HCT116 (cell line): ENCODE measurements at regions not wholly inside any gene's neighbourhood (a gene's known extent, or its start where the extent isn't known, plus 50 kb on each side); places are given as distances from the start of the nearest gene placed in this dataset.
"Not testable (repeated sequence)": the region's sequence is repeated elsewhere in the genome, so short reads cannot be mapped to it uniquely, and the experiment has no call there.

Experiments used
- ATAC-seq: fragments of 200-7000 bp; cut with Tn5 transposase; 2 replicates; pipeline ENCODE4 v1.9.1; 2020; ENCODE audit warnings: mild to moderate bottlenecking, moderate library complexity
- BruUV-seq: library from RNA; stranded (reverse); fragments of 400-500 nt; replicated peaks from 2 replicates; lab custom pipeline; 2021; lab: Mats Ljungman, UMichigan
- CTCF ChIA-PET: fragments of 300-600 bp; sonication (Branson Sonifier 250); formaldehyde crosslinking; loops from one replicate; lab custom pipeline; 2021; ENCODE audit warnings: antibody characterized with exemption; lab: Charles Lee
- POLR2A ChIA-PET: fragments of 300-600, 350-600 bp; sonication (Branson Sonifier 250); formaldehyde crosslinking; loops from one replicate; lab custom pipeline; 2021; ENCODE audit warnings: antibody characterized with exemption; lab: Charles Lee
- RAD21 ChIA-PET, 2 experiments: fragments of 300-600 bp; sonication (Branson Sonifier 250); formaldehyde crosslinking; loops; one replicate each; lab custom pipeline; 2023; ENCODE audit warnings: low total read pairs in 2 of 2; ENCODE audit not compliant: uncharacterized antibody in 2 of 2, unreplicated experiment in 2 of 2, low non-redundant PET in 1 of 2; lab: Charles Lee
- DNase-seq: peaks from one replicate; pipeline ENCODE4 v3.0.0-alpha.2; 2010; ENCODE audit warnings: low read depth, low spot score
- H2AFZ ChIP-seq: fragments of 200-600 bp; shearing (Covaris generic), sonication (generic); 2 replicates; pipeline ENCODE4 v1.6.1; 2017; ENCODE audit warnings: low read depth, mixed run types, mixed read lengths, antibody characterized with exemption, low read length; ENCODE audit not compliant: poor library complexity, severe bottlenecking
- H3K27ac ChIP-seq: 2 replicates; pipeline ENCODE4 v1.5.1; 2012; ENCODE audit warnings: low read depth, low read length
- H3K27me3 ChIP-seq: fragments of 200-600 bp; sonication (generic); 2 replicates; pipeline ENCODE4 v1.6.1; 2016; ENCODE audit warnings: mixed run types, low read length, mixed read lengths; ENCODE audit not compliant: insufficient read depth
- H3K36me3 ChIP-seq, 2 experiments: fragments of 200-500 bp in 1 of 2; fragments of 200-600 bp in 1 of 2; sonication (Bioruptor generic) in 1 of 2; sonication (generic) in 1 of 2; 2 replicates each; pipeline versions ENCODE4 v1.5.1 to v1.6.1; 2014 to 2016; ENCODE audit warnings: low read length in 2 of 2, inconsistent platforms in 1 of 2, mixed read lengths in 1 of 2, mixed run types in 1 of 2; ENCODE audit not compliant: insufficient read depth in 2 of 2, control insufficient read depth in 1 of 2
- H3K4me1 ChIP-seq, 2 experiments: fragments of 200-600 bp in 1 of 2; sonication (generic) in 1 of 2; 2 replicates each; pipeline versions ENCODE4 v1.5.1 to v1.6.1; 2012 to 2017; ENCODE audit warnings: low read length in 2 of 2, inconsistent platforms in 1 of 2, mild to moderate bottlenecking in 1 of 2, mixed read lengths in 1 of 2, mixed run types in 1 of 2, moderate library complexity in 1 of 2; ENCODE audit not compliant: insufficient read depth in 2 of 2, control insufficient read depth in 1 of 2
- H3K4me2 ChIP-seq: fragments of 200-600 bp; sonication (generic); 2 replicates; pipeline ENCODE4 v1.6.1; 2017; ENCODE audit warnings: mixed run types, low read length, mixed read lengths
- H3K4me3 ChIP-seq, 2 experiments: fragments of 200-600 bp in 1 of 2; sonication (generic) in 1 of 2; replicated peaks in 1 of 2; 2 replicates each; pipeline ENCODE4 v1.5.1; 2011 to 2016; ENCODE audit warnings: low read length in 2 of 2, control low read depth in 1 of 2, low read depth in 1 of 2, mild to moderate bottlenecking in 1 of 2, mixed read lengths in 1 of 2, mixed run types in 1 of 2
- H3K79me2 ChIP-seq: fragments of 200-600 bp; sonication (generic); 2 replicates; pipeline ENCODE4 v1.6.1; 2017; ENCODE audit warnings: mild to moderate bottlenecking, mixed run types, low read length, moderate library complexity, mixed read lengths; ENCODE audit not compliant: insufficient read depth
- H3K9ac ChIP-seq: fragments of 200-600 bp; sonication (generic); 2 replicates; pipeline ENCODE4 v1.6.1; 2016; ENCODE audit warnings: low read length, mixed read lengths
- H3K9me2 ChIP-seq: fragments of 200-600 bp; sonication (generic), shearing (Covaris generic); 2 replicates; pipeline ENCODE4 v1.6.1; 2017; ENCODE audit warnings: mixed run types, mild to moderate bottlenecking, moderate library complexity; ENCODE audit not compliant: insufficient read depth
- H3K9me3 ChIP-seq, 2 experiments: fragments of 200-500 bp in 1 of 2; fragments of 200-600 bp in 1 of 2; sonication (Bioruptor generic) in 1 of 2; sonication (generic) in 1 of 2; 2 replicates each; pipeline ENCODE4 v1.6.1; 2014 to 2017; ENCODE audit warnings: low read length in 2 of 2, mixed read lengths in 2 of 2, inconsistent platforms in 1 of 2, low read depth in 1 of 2, mild to moderate bottlenecking in 1 of 2, mixed run types in 1 of 2, moderate library complexity in 1 of 2; ENCODE audit not compliant: control insufficient read depth in 1 of 2, insufficient read depth in 1 of 2
- H4K20me1 ChIP-seq: fragments of 200-600 bp; sonication (generic), shearing (Covaris generic); 2 replicates; pipeline ENCODE4 v1.6.1; 2017; ENCODE audit warnings: mixed run types, mild to moderate bottlenecking, moderate library complexity; ENCODE audit not compliant: insufficient read depth
- CEBPB ChIP-seq: IDR thresholded peaks from 2 replicates; pipeline ENCODE4 v1.6.1; 2012; ENCODE audit warnings: low read depth
- EZH2phosphoT487 ChIP-seq: fragments of 200-600 bp; IDR thresholded peaks from 2 replicates; pipeline ENCODE4 v1.6.1; 2018; ENCODE audit warnings: antibody characterized with exemption, borderline replicate concordance
- FOSL1 ChIP-seq: IDR thresholded peaks from 2 replicates; pipeline ENCODE4 v1.6.1; 2012; ENCODE audit warnings: low read depth
- POLR2A ChIP-seq: IDR thresholded peaks from 2 replicates; pipeline ENCODE4 v1.7.0; 2011; ENCODE audit warnings: borderline replicate concordance; ENCODE audit not compliant: insufficient read depth, insufficient read length; ENCODE audit errors: extremely low read depth
- POLR2AphosphoS5 ChIP-seq: IDR thresholded peaks from 2 replicates; pipeline ENCODE4 v1.6.1; 2011; ENCODE audit warnings: mild to moderate bottlenecking, low read depth, low read length, moderate library complexity
- RAD21 ChIP-seq: IDR thresholded peaks from 2 replicates; pipeline ENCODE4 v1.6.1; 2012; ENCODE audit warnings: low read depth, mild to moderate bottlenecking
- SRF ChIP-seq: IDR thresholded peaks from 2 replicates; pipeline ENCODE4 v1.6.1; 2012; ENCODE audit warnings: low read depth
- ZFX ChIP-seq: fragments of 450-650 bp; IDR thresholded peaks from 2 replicates; pipeline ENCODE4 v1.6.1; 2017
- intact Hi-C: fragments of 100-400 bp; cut with micrococcal nuclease; formaldehyde crosslinking; loops from 2 replicates; pipeline ENCODE4 v1.10.0; 2022

- no peak for TF ChIP-seq ZFX
- TF ChIP-seq RAD21 = no peak
- TF ChIP-seq EZH2phosphoT487 = no peak
- no peak for TF ChIP-seq SRF
- TF ChIP-seq, all 23 proteins: peak for 0
Measured at GRCh38 chr16:61421111-61421510, 615.1 kb downstream of the CDH8 start (continued).

GRCh38 chr16:61419791-61420190 is 616.4 kb downstream of the CDH8 start:
- H3K4me1 ChIP-seq = no peaks in the 10 kb centered on the region
- BruUV-seq = no TSS peak
- H3K27me3 ChIP-seq = no peaks in the 10 kb centered on the region
- H2AFZ ChIP-seq = no peak overlapping the region
- H3K4me3 ChIP-seq = no peak overlapping the region
- no peaks in the 10 kb centered on the region for H4K20me1 ChIP-seq
- ATAC-seq = no peak
- TF ChIP-seq FOSL1 = no peak
- TF ChIP-seq POLR2A = no peak
- TF ChIP-seq SRF = no peak
- TF ChIP-seq POLR2AphosphoS5 = no peak
- TF ChIP-seq CEBPB = no peak
- ChIA-PET RAD21 (no interaction called here), POLR2A (no interaction called here), CTCF (no interaction called here)
- intact Hi-C loops = no loop called here
- no peaks in the 10 kb centered on the region for H3K79me2 ChIP-seq
- no peak overlapping the region for H3K27ac ChIP-seq
- no peak for DNase-seq
- no peaks in the 10 kb centered on the region for H3K36me3 ChIP-seq
- no peak overlapping the region for H3K9ac ChIP-seq
- no peaks in the 10 kb centered on the region for H3K9me2 ChIP-seq
- peaks cover 11 to 13% of the 10 kb centered on the region in 2 experiments; a peak in 2 of 4 replicates for H3K9me3 ChIP-seq
- H3K4me2 ChIP-seq = no peak overlapping the region

GRCh38 chr16:61418802-61419201 is 617.4 kb downstream of the CDH8 start:
- H3K27me3 ChIP-seq, H3K36me3 ChIP-seq, H4K20me1 ChIP-seq, RAD21 ChIA-PET, H3K4me3 ChIP-seq, intact Hi-C loops, H3K27ac ChIP-seq, H3K9me2 ChIP-seq, ATAC-seq, H3K79me2 ChIP-seq, CTCF ChIA-PET, H3K4me2 ChIP-seq, POLR2A ChIA-PET, H3K4me1 ChIP-seq, H2AFZ ChIP-seq, H3K9ac ChIP-seq, DNase-seq, BruUV-seq: not testable (repeated sequence)
- H3K9me3 ChIP-seq = peaks cover 6 to 15% of the 10 kb centered on the region in 2 experiments; a peak in 2 of 4 replicates
